ENCODE measurements at regions not wholly inside any gene's neighbourhood (a gene's known extent, or its start where the extent isn't known, plus 50 kb on each side); places are given as distances from the start of the nearest gene placed in this dataset.

DNA sequence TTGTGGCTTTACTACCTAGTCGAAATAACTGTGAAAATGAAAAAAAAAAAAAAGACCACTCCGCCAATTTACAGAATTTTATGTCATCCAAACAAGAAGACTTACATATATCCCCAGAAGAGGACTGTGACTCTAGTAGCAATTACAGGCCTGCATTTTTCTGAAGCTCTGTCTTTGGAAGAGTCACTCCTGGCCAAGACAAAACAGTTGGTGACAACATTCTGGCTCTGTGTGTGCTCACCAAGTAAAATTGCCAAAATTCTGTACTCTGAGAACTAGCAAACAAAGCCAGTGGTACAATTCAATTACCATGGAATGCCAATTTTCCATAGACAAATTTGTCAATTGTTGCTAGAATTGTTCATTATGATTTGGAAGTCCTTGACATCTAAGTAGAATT, 311.1 kb downstream of the PDGFC start:
- no peak for TF ChIP-seq POLR2AphosphoS5 (IDR thresholded peaks at IDR 0.05)
- TF ChIP-seq POLR2A (IDR thresholded peaks at IDR 0.05), result no peak
- TF ChIP-seq EP300 (IDR thresholded peaks at IDR 0.05), result no peak
- TF ChIP-seq, protein P1, sequence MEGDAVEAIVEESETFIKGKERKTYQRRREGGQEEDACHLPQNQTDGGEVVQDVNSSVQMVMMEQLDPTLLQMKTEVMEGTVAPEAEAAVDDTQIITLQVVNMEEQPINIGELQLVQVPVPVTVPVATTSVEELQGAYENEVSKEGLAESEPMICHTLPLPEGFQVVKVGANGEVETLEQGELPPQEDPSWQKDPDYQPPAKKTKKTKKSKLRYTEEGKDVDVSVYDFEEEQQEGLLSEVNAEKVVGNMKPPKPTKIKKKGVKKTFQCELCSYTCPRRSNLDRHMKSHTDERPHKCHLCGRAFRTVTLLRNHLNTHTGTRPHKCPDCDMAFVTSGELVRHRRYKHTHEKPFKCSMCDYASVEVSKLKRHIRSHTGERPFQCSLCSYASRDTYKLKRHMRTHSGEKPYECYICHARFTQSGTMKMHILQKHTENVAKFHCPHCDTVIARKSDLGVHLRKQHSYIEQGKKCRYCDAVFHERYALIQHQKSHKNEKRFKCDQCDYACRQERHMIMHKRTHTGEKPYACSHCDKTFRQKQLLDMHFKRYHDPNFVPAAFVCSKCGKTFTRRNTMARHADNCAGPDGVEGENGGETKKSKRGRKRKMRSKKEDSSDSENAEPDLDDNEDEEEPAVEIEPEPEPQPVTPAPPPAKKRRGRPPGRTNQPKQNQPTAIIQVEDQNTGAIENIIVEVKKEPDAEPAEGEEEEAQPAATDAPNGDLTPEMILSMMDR (IDR thresholded peaks at IDR 0.05), result no peak

All from sigmoid colon (tissue), 4 donors.